ENCODE measurements at regions not wholly inside any gene's neighbourhood (a gene's known extent, or its start where the extent isn't known, plus 50 kb on each side); places are given as distances from the start of the nearest gene placed in this dataset.

- no peak overlapping the region for H3K27ac ChIP-seq (ENCODE audit: low read depth, low read length)
- no peaks in the 10 kb centered on the region for H3K27me3 ChIP-seq (ENCODE audit: insufficient read depth, low read length, poor library complexity)
- no peak overlapping the region for H3K4ac ChIP-seq (ENCODE audit: low read depth, low read length)
- H2BK15ac ChIP-seq (replicated peaks; ENCODE audit: low read depth), result no peak overlapping the region
- H3K18ac ChIP-seq (ENCODE audit: low read length), result no peak overlapping the region
- no peaks in the 10 kb centered on the region for H3K4me1 ChIP-seq (ENCODE audit: control insufficient read depth, low read depth, low read length)
- H2BK120ac ChIP-seq (ENCODE audit: low read depth, low read length), result no peak overlapping the region
- no peak for DNase-seq
- H3K79me1 ChIP-seq (ENCODE audit: low read length), result no peaks in the 10 kb centered on the region
- H3K9ac ChIP-seq (ENCODE audit: low read length), result no peak overlapping the region
- H2BK5ac ChIP-seq (ENCODE audit: low read length), result no peak overlapping the region
- H3K36me3 ChIP-seq (ENCODE audit: control insufficient read depth, insufficient read depth, low read length), result no peaks in the 10 kb centered on the region
- no peak overlapping the region for H3K4me2 ChIP-seq (ENCODE audit: low read length)
- H4K8ac ChIP-seq (ENCODE audit: low read depth, low read length), result no peak overlapping the region
- no CpG with 5 or more reads among the region's 3 CpGs for WGBS (ENCODE audit: extremely low coverage, insufficient coverage, low lambda C conversion rate)
- no peaks in the 10 kb centered on the region for H3K79me2 ChIP-seq (ENCODE audit: control insufficient read depth, insufficient read depth, low read length)
- no peak overlapping the region for H3K23ac ChIP-seq (ENCODE audit: low read length)
- H4K5ac ChIP-seq (ENCODE audit: low read length), result no peak overlapping the region
- no peak overlapping the region for H3K56ac ChIP-seq (ENCODE audit: low read length)
- H2AK5ac ChIP-seq (ENCODE audit: low read length), result no peak overlapping the region
- no peak overlapping the region for H3K4me3 ChIP-seq (ENCODE audit: low read length)
Observed at GRCh38 chr18:48476550-48476917, 62.3 kb upstream of the CTIF start.

GRCh38 chr18:48475635-48476549 lies 62.9 kb upstream of the CTIF start:
- no peaks in the 10 kb centered on the region for H3K4me1 ChIP-seq (ENCODE audit: control insufficient read depth, low read depth, low read length)
- WGBS (ENCODE audit: extremely low coverage, insufficient coverage, low lambda C conversion rate), result no CpG with 5 or more reads among the region's 8 CpGs
- H3K4me3 ChIP-seq (ENCODE audit: low read length), result no peak overlapping the region
- H2AK5ac ChIP-seq (ENCODE audit: low read length), result no peak overlapping the region
- no peak overlapping the region for H2BK15ac ChIP-seq (replicated peaks; ENCODE audit: low read depth)
- no peaks in the 10 kb centered on the region for H3K36me3 ChIP-seq (ENCODE audit: control insufficient read depth, insufficient read depth, low read length)
- H3K56ac ChIP-seq (ENCODE audit: low read length), result no peak overlapping the region
- no peaks in the 10 kb centered on the region for H3K79me1 ChIP-seq (ENCODE audit: low read length)
- H2BK120ac ChIP-seq (ENCODE audit: low read depth, low read length), result no peak overlapping the region
- peak; percentile 88 for DNase-seq
- no peak overlapping the region for H4K8ac ChIP-seq (ENCODE audit: low read depth, low read length)
- H3K27ac ChIP-seq (ENCODE audit: low read depth, low read length), result no peak overlapping the region
- H4K5ac ChIP-seq (ENCODE audit: low read length), result no peak overlapping the region
- H3K4me2 ChIP-seq (ENCODE audit: low read length), result no peak overlapping the region
- no peak overlapping the region for H2BK5ac ChIP-seq (ENCODE audit: low read length)
- no peaks in the 10 kb centered on the region for H3K27me3 ChIP-seq (ENCODE audit: insufficient read depth, low read length, poor library complexity)
- H3K9ac ChIP-seq (ENCODE audit: low read length), result no peak overlapping the region
- no peak overlapping the region for H3K4ac ChIP-seq (ENCODE audit: low read depth, low read length)
- no peak overlapping the region for H3K23ac ChIP-seq (ENCODE audit: low read length)
- no peaks in the 10 kb centered on the region for H3K79me2 ChIP-seq (ENCODE audit: control insufficient read depth, insufficient read depth, low read length)
- H3K18ac ChIP-seq (ENCODE audit: low read length), result no peak overlapping the region

GRCh38 chr18:48473816-48474215 lies 64.6 kb upstream of the ZBTB7C start:
- H3K36me3 ChIP-seq (ENCODE audit: control insufficient read depth, insufficient read depth, low read length), result no peaks in the 10 kb centered on the region
- no CpG with 5 or more reads among the region's 1 CpG for WGBS (ENCODE audit: extremely low coverage, insufficient coverage, low lambda C conversion rate)
- H2BK15ac ChIP-seq (replicated peaks; ENCODE audit: low read depth), result no peak overlapping the region
- DNase-seq, result no peak
- H3K4ac ChIP-seq (ENCODE audit: low read depth, low read length), result no peak overlapping the region
- no peak overlapping the region for H4K5ac ChIP-seq (ENCODE audit: low read length)
- no peak overlapping the region for H3K18ac ChIP-seq (ENCODE audit: low read length)
- no peak overlapping the region for H2BK5ac ChIP-seq (ENCODE audit: low read length)
- H3K79me1 ChIP-seq (ENCODE audit: low read length), result no peaks in the 10 kb centered on the region
- no peaks in the 10 kb centered on the region for H3K4me1 ChIP-seq (ENCODE audit: control insufficient read depth, low read depth, low read length)
- no peak overlapping the region for H3K27ac ChIP-seq (ENCODE audit: low read depth, low read length)
- no peak overlapping the region for H3K56ac ChIP-seq (ENCODE audit: low read length)
- no peak overlapping the region for H3K23ac ChIP-seq (ENCODE audit: low read length)
- no peak overlapping the region for H2BK120ac ChIP-seq (ENCODE audit: low read depth, low read length)
- no peak overlapping the region for H2AK5ac ChIP-seq (ENCODE audit: low read length)
- no peaks in the 10 kb centered on the region for H3K79me2 ChIP-seq (ENCODE audit: control insufficient read depth, insufficient read depth, low read length)
- H3K4me3 ChIP-seq (ENCODE audit: low read length), result no peak overlapping the region
- H3K27me3 ChIP-seq (ENCODE audit: insufficient read depth, low read length, poor library complexity), result no peaks in the 10 kb centered on the region
- no peak overlapping the region for H4K8ac ChIP-seq (ENCODE audit: low read depth, low read length)
- no peak overlapping the region for H3K4me2 ChIP-seq (ENCODE audit: low read length)
- no peak overlapping the region for H3K9ac ChIP-seq (ENCODE audit: low read length)

GRCh38 chr18:48472610-48473009 lies 63.4 kb upstream of the ZBTB7C start:
- Histone ChIP-seq H4K8ac (ENCODE audit: low read depth, low read length) (no peak overlapping the region), H3K4me3 (ENCODE audit: low read length) (no peak overlapping the region), H3K23ac (ENCODE audit: low read length) (no peak overlapping the region), H2AK5ac (ENCODE audit: low read length) (no peak overlapping the region), H3K36me3 (ENCODE audit: control insufficient read depth, insufficient read depth, low read length) (no peaks in the 10 kb centered on the region), H3K4me2 (ENCODE audit: low read length) (no peak overlapping the region), H3K18ac (ENCODE audit: low read length) (no peak overlapping the region), H3K4me1 (ENCODE audit: control insufficient read depth, low read depth, low read length) (no peaks in the 10 kb centered on the region), H3K79me2 (ENCODE audit: control insufficient read depth, insufficient read depth, low read length) (no peaks in the 10 kb centered on the region), H3K27me3 (ENCODE audit: insufficient read depth, low read length, poor library complexity) (no peaks in the 10 kb centered on the region), H2BK15ac (replicated peaks; ENCODE audit: low read depth) (no peak overlapping the region), H3K56ac (ENCODE audit: low read length) (no peak overlapping the region), H2BK120ac (ENCODE audit: low read depth, low read length) (no peak overlapping the region), H3K4ac (ENCODE audit: low read depth, low read length) (no peak overlapping the region), H4K5ac (ENCODE audit: low read length) (no peak overlapping the region), H3K27ac (ENCODE audit: low read depth, low read length) (no peak overlapping the region), H3K9ac (ENCODE audit: low read length) (no peak overlapping the region), H3K79me1 (ENCODE audit: low read length) (no peaks in the 10 kb centered on the region), H2BK5ac (ENCODE audit: low read length) (no peak overlapping the region)
- no CpG with 5 or more reads among the region's 3 CpGs for WGBS (ENCODE audit: extremely low coverage, insufficient coverage, low lambda C conversion rate)
- no peak for DNase-seq

GRCh38 chr18:48470484-48471180 lies 61.4 kb upstream of the ZBTB7C start:
- H3K27ac ChIP-seq (ENCODE audit: low read depth, low read length), result no peak overlapping the region
- no peak for DNase-seq
- H3K4me2 ChIP-seq (ENCODE audit: low read length), result no peak overlapping the region
- H3K18ac ChIP-seq (ENCODE audit: low read length), result no peak overlapping the region
- no peak overlapping the region for H3K4me3 ChIP-seq (ENCODE audit: low read length)
- no peak overlapping the region for H3K23ac ChIP-seq (ENCODE audit: low read length)
- H3K79me1 ChIP-seq (ENCODE audit: low read length), result no peaks in the 10 kb centered on the region
- no peak overlapping the region for H2AK5ac ChIP-seq (ENCODE audit: low read length)
- H3K4ac ChIP-seq (ENCODE audit: low read depth, low read length), result no peak overlapping the region
- H3K36me3 ChIP-seq (ENCODE audit: control insufficient read depth, insufficient read depth, low read length), result no peaks in the 10 kb centered on the region
- H3K9ac ChIP-seq (ENCODE audit: low read length), result no peak overlapping the region
- no peak overlapping the region for H2BK120ac ChIP-seq (ENCODE audit: low read depth, low read length)
- H4K5ac ChIP-seq (ENCODE audit: low read length), result no peak overlapping the region
- no peaks in the 10 kb centered on the region for H3K27me3 ChIP-seq (ENCODE audit: insufficient read depth, low read length, poor library complexity)
- H2BK5ac ChIP-seq (ENCODE audit: low read length), result no peak overlapping the region
- H4K8ac ChIP-seq (ENCODE audit: low read depth, low read length), result no peak overlapping the region
- no peak overlapping the region for H3K56ac ChIP-seq (ENCODE audit: low read length)
- no peaks in the 10 kb centered on the region for H3K79me2 ChIP-seq (ENCODE audit: control insufficient read depth, insufficient read depth, low read length)
- no CpG with 5 or more reads among the region's 5 CpGs for WGBS (ENCODE audit: extremely low coverage, insufficient coverage, low lambda C conversion rate)
- H3K4me1 ChIP-seq (ENCODE audit: control insufficient read depth, low read depth, low read length), result no peaks in the 10 kb centered on the region
- H2BK15ac ChIP-seq (replicated peaks; ENCODE audit: low read depth), result no peak overlapping the region

Data from mesendoderm (in vitro differentiated cells).